Prostate gland (tissue), 2 donors: ENCODE measurements at regions not wholly inside any gene's neighbourhood (a gene's known extent, or its start where the extent isn't known, plus 50 kb on each side); places are given as distances from the start of the nearest gene placed in this dataset.
"Not testable (repeated sequence)": the region's sequence is repeated elsewhere in the genome, so short reads cannot be mapped to it uniquely, and the experiment has no call there.

Experiments used
- DNase-seq: peaks from one replicate; pipeline ENCODE4 v3.0.0-alpha.2; 2019; ENCODE audit warnings: low spot score
- H3K27ac ChIP-seq, 2 donors: fragments of 200-600 bp; sonication (generic); 2 replicates each; pipeline ENCODE4 v1.5.1; 2017 to 2019
- H3K27me3 ChIP-seq: fragments of 200-600 bp; sonication (generic); replicated peaks from 2 replicates; pipeline ENCODE4 v1.5.1; 2019; ENCODE audit not compliant: insufficient read depth
- H3K36me3 ChIP-seq, 2 donors: fragments of 200-600 bp; sonication (generic); 1 replicate in 1 of 2; 2 replicates in 1 of 2; pipeline versions ENCODE4 v1.5.1 to v1.8.1; 2017 to 2019
- H3K4me1 ChIP-seq: fragments of 200-600 bp; sonication (generic); replicated peaks from 2 replicates; pipeline ENCODE4 v1.5.1; 2019
- H3K4me3 ChIP-seq, 2 donors: fragments of 200-600 bp; sonication (generic); 2 replicates each; pipeline ENCODE4 v1.5.1; 2017 to 2019
- H3K9me3 ChIP-seq: fragments of 200-600 bp; sonication (generic); 2 replicates; pipeline ENCODE4 v1.5.1; 2017
- POLR2A ChIP-seq: fragments of 450-650 bp; IDR thresholded peaks from one replicate; pipeline ENCODE4 v1.6.1; 2016; ENCODE audit warnings: antibody characterized with exemption, mild to moderate bottlenecking
- POLR2AphosphoS5 ChIP-seq: sonication (generic); formaldehyde crosslinking; IDR thresholded peaks from one replicate; pipeline ENCODE4 v1.6.1; 2017; ENCODE audit warnings: antibody characterized with exemption
- WGBS: methylation state at CpG from one replicate; pipeline ENCODE4 v1.1.5; 2018; 5-methylcytosine and 5-hydroxymethylcytosine counted together
- intact Hi-C: fragments of 100-400 bp; cut with DNase I; formaldehyde crosslinking; loops from one replicate; pipeline ENCODE4 v1.14.2; 2022
- TF ChIP-seq, protein P1 (sequence below), 4 experiments: fragments of 200-600 bp in 2 of 4; fragments of 450-650 bp in 2 of 4; sonication (generic) in 2 of 4; IDR thresholded peaks; 1 replicate in 3 of 4; 2 replicates in 1 of 4; pipeline ENCODE4 v1.5.1; 2016 to 2019; ENCODE audit warnings: antibody characterized with exemption in 4 of 4, mild to moderate bottlenecking in 2 of 4, moderate library complexity in 2 of 4

DNA sequence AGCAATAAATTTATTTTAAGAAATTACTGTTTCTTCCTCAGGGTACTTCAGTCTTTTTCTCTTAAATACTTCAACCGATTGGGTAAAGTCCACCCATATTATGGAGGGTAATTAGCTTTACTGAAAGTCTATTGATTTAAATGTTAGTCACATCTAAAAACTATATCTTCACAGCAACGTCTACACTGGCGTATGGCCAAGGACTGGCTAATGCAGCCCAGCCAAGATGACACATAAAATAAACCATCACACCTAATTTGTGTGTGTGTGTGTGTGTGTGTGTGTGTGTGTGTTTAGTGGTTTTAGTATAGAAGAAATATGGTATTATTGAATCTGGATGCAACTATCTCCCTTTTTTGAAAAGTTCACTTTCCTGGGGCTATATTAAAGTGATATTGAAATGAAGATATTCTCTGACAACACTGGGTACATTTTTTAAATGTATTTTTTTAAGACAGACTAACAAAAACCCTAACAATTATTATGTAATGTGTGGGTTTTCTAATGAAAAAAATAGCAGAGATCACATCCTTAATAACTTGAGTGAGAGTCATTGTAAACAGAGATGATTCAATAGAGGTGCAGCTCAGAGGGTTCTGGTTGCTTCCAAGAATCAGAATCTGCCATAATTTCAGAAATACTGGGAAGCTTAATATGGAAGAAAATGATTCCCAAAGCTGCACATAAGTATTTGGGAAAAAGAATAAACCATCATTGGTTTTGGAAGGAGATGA, 584.2 kb upstream of the MBL2 start:
- Histone ChIP-seq H3K36me3 (no peaks in the 10 kb centered on the region), H3K4me3 (no peak overlapping the region), H3K27me3 (no peaks in the 10 kb centered on the region), H3K9me3 (no peaks in the 10 kb centered on the region), H3K4me1 (no peaks in the 10 kb centered on the region), H3K27ac (no peak overlapping the region)
- intact Hi-C loops: no loop called here
- WGBS: 66% methylated on average over 3 of the region's 3 CpGs
- no peak for DNase-seq
- TF ChIP-seq POLR2AphosphoS5 (no peak), POLR2A (no peak)
- TF ChIP-seq, protein P1, sequence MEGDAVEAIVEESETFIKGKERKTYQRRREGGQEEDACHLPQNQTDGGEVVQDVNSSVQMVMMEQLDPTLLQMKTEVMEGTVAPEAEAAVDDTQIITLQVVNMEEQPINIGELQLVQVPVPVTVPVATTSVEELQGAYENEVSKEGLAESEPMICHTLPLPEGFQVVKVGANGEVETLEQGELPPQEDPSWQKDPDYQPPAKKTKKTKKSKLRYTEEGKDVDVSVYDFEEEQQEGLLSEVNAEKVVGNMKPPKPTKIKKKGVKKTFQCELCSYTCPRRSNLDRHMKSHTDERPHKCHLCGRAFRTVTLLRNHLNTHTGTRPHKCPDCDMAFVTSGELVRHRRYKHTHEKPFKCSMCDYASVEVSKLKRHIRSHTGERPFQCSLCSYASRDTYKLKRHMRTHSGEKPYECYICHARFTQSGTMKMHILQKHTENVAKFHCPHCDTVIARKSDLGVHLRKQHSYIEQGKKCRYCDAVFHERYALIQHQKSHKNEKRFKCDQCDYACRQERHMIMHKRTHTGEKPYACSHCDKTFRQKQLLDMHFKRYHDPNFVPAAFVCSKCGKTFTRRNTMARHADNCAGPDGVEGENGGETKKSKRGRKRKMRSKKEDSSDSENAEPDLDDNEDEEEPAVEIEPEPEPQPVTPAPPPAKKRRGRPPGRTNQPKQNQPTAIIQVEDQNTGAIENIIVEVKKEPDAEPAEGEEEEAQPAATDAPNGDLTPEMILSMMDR (IDR thresholded peaks at IDR 0.05): no peak

DNA sequence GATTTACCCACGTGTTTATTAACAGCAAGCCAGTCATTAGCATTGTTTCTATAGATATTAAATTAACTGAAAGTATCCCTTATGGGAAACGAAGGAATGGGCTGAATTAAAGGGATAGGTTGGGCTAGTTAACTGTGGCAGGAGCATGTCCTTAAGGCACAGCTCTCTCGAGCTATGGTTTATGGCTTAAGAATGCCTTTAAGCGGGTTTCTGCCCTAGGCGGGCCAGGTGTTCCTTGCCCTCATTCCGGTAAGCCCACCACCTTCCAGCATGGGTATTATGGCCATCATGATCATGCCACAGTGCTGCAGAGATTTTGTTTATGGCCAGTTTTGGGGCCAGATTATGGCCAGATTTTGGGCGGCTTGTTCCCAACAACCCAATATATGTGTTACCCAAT, 569.9 kb upstream of the MBL2 start:
- DNase-seq, H3K9me3 ChIP-seq, H3K27me3 ChIP-seq, H3K4me3 ChIP-seq, H3K27ac ChIP-seq, intact Hi-C loops, H3K4me1 ChIP-seq, H3K36me3 ChIP-seq: not testable (repeated sequence)
- WGBS: 88% methylated on average over 7 of the region's 7 CpGs

DNA sequence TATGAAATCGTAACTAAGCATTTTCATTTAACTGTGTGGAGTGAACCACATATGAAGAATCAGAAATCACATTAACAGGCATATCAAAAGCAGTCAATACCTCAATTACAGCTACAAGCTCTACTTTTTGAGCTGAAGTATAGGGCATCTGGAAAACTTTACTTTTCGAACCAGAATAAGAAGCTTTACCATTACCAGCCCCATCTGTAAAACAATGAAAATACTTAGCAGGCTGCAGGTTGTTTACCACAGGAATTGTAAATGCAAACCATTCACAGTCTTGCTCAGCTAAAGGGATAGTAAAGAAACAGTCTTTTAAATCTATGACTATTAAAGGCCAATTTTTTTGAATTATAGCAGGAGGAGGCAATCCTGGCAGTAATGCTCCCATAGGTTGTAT, 565.6 kb upstream of the MBL2 start:
- H3K36me3 ChIP-seq, intact Hi-C loops, H3K27ac ChIP-seq, H3K4me1 ChIP-seq, H3K9me3 ChIP-seq, H3K27me3 ChIP-seq, DNase-seq, H3K4me3 ChIP-seq: not testable (repeated sequence)
- WGBS: 73% methylated on average over 2 of the region's 2 CpGs

DNA sequence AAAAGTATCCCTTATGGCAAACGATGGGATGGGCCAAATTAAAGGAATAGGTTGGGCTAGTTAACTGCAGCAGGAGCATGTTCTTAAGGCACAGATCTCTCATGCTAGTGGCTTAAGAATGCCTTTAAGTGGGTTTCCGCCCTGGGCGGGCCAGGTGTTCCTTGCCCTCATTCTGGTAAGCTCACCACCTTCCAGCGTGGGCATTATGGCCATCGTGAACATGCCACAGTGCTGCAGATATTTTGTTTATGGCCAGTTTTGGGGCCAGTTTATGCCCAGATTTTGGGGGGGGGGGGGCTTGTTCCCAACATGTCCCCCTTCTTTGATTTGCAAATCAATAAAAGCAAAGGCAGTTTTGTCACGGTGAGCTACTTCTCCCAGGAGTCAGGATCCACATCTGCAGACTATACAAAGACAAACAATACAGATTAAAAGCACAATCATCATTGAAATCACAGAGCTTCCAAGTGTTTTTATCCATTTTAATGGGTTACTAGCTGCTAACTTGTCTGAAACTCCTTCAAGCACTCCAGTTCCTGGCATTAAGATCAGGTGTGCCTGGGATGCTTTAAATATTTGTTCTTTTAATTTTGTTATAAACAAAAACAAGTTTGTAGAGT, 563.3 kb upstream of the MBL2 start:
- H3K27ac ChIP-seq, H3K4me3 ChIP-seq, H3K9me3 ChIP-seq, DNase-seq, intact Hi-C loops, H3K27me3 ChIP-seq, H3K36me3 ChIP-seq, H3K4me1 ChIP-seq: not testable (repeated sequence)
- WGBS: 91% methylated on average over 6 of the region's 6 CpGs

DNA sequence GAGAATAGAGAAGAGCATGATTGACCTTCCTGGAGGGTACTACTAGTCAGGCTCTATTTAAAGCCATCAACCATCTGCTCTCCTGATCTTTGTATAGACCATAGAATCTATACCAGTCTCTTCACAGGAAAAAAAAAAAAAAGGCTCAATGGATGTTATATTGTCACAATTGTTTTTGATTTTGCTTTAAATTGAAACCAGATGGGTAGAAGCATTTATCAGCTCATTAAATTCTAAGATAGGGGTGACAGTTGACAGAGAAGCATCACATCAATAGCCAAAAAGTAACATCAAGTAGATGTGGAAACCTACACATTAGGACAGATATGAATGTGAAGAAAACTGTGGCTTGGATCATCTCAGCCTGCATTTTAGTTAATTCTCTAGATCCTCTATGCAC, 558.9 kb upstream of the MBL2 start:
- H3K4me1 ChIP-seq: no peaks in the 10 kb centered on the region
- H3K36me3 ChIP-seq: no peaks in the 10 kb centered on the region
- DNase-seq: no peak
- no peak overlapping the region for H3K27ac ChIP-seq
- H3K4me3 ChIP-seq: no peak overlapping the region
- no peaks in the 10 kb centered on the region for H3K9me3 ChIP-seq
- intact Hi-C loops: no loop called here
- no peak for TF ChIP-seq POLR2AphosphoS5
- TF ChIP-seq, protein P1 (IDR thresholded peaks at IDR 0.05): no peak
- TF ChIP-seq POLR2A: no peak
- no peaks in the 10 kb centered on the region for H3K27me3 ChIP-seq

DNA sequence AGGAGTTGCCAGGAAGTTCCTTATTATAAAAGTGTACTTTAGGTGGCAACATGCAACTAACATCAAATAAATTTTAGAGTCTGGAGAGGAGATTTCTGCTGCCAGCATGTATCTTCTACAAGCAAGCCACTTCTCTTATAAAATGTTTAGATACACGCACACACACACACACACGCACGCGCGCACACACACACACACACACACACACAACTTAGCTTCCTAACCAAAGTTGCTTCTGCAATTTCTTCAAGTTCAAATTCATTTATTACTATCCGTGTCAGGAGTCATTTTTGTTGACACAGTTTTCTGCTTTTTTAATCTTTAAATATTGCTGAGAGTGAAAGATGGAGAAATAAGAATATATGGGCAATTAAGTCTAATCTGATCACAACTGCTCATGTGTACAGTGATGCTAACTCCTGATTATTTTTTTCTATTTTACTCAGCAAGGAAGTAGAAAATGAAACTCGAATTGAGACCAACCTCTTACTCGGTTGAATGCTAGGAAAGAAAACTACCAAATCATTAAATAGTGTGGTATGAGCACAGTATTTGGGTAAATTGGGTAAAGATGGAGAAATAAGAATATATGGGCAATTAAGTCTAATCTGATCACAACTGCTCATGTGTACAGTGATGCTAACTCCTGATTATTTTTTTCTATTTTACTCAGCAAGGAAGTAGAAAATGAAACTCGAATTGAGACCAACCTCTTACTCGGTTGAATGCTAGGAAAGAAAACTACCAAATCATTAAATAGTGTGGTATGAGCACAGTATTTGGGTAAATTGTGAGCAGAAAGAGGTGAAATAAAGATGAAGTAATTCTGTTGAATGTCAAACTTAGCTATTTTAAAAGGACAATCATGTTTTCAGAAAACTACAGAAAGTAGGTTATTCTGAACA, 554.1 kb upstream of the MBL2 start:
- intact Hi-C loops, H3K4me3 ChIP-seq, H3K27ac ChIP-seq, H3K9me3 ChIP-seq, DNase-seq, H3K27me3 ChIP-seq, H3K4me1 ChIP-seq, H3K36me3 ChIP-seq: not testable (repeated sequence)
- WGBS: 61% methylated on average over 10 of the region's 10 CpGs
